RPMI8226 (cell line): ENCODE measurements at regions not wholly inside any gene's neighbourhood (a gene's known extent, or its start where the extent isn't known, plus 50 kb on each side); places are given as distances from the start of the nearest gene placed in this dataset.

ENCODE experiments used
- DNase-seq: peaks from one replicate; pipeline ENCODE4 v3.0.0-alpha.2; 2015

- no peak for DNase-seq
Observed at GRCh38 chr12:75894965-75895754, 136.4 kb downstream of the PHLDA1 start.

GRCh38 chr12:75893765-75894164, 137.8 kb downstream of the PHLDA1 start:
- DNase-seq = no peak

- DNase-seq = no peak
Observed at GRCh38 chr12:75892731-75893408, 138.7 kb downstream of the PHLDA1 start.

GRCh38 chr12:75891072-75891471, 140.5 kb downstream of the PHLDA1 start:
- DNase-seq = no peak

- no peak for DNase-seq
Observed at GRCh38 chr12:75890660-75891059, 140.9 kb downstream of the PHLDA1 start.

- DNase-seq = no peak
Observed at GRCh38 chr12:75890141-75890540, 141.4 kb downstream of the PHLDA1 start.

- no peak for DNase-seq
Observed at GRCh38 chr12:75888874-75889613, 142.5 kb downstream of the PHLDA1 start.

GRCh38 chr12:75888399-75888798, 143.2 kb downstream of the PHLDA1 start:
- DNase-seq = no peak

GRCh38 chr12:75887979-75888378, 143.6 kb downstream of the PHLDA1 start:
- no peak for DNase-seq

- no peak for DNase-seq
Observed at GRCh38 chr12:75884465-75884985, 147.1 kb downstream of the PHLDA1 start.

- DNase-seq = no peak
Observed at GRCh38 chr12:75883241-75883640, 148.3 kb downstream of the PHLDA1 start.

GRCh38 chr12:75882421-75882820, 149.2 kb downstream of the PHLDA1 start:
- DNase-seq = no peak

GRCh38 chr12:75881920-75882319, 149.7 kb downstream of the PHLDA1 start:
- DNase-seq = no peak

- DNase-seq = no peak
Observed at GRCh38 chr12:75877763-75878621, 153.6 kb downstream of the PHLDA1 start.

- DNase-seq = no peak
Observed at GRCh38 chr12:75876832-75877762, 154.5 kb downstream of the PHLDA1 start.

GRCh38 chr12:75874441-75874840, 157.1 kb downstream of the PHLDA1 start:
- no peak for DNase-seq

GRCh38 chr12:75872762-75873161, 158.8 kb downstream of the PHLDA1 start:
- no peak for DNase-seq

- DNase-seq = no peak
Observed at GRCh38 chr12:75870878-75871277, 160.7 kb downstream of the PHLDA1 start.

- DNase-seq = no peak
Observed at GRCh38 chr12:75868501-75868900, 163.1 kb downstream of the PHLDA1 start.

- DNase-seq = no peak
Observed at GRCh38 chr12:75865315-75865714, 166.3 kb downstream of the PHLDA1 start.

- DNase-seq = no peak
Observed at GRCh38 chr12:75864161-75864560, 167.4 kb downstream of the PHLDA1 start.
